Spinal cord (tissue), 9 donors: ENCODE measurements at regions not wholly inside any gene's neighbourhood (a gene's known extent, or its start where the extent isn't known, plus 50 kb on each side); places are given as distances from the start of the nearest gene placed in this dataset.

Experiments used
- DNase-seq, 6 donors: peaks; one replicate each; pipeline versions ENCODE4 v3.0.0 to v3.0.0-alpha.2; 2013 to 2015; ENCODE audit warnings: low spot score in 6 of 6, low read depth in 4 of 6
- H3K27ac ChIP-seq: one replicate; pipeline ENCODE4 v1.5.1; 2013; ENCODE audit warnings: low read depth, low read length, control low read depth
- H3K27me3 ChIP-seq: one replicate; pipeline ENCODE4 v1.6.1; 2013; ENCODE audit warnings: low read length; ENCODE audit not compliant: control insufficient read depth, insufficient read depth
- H3K36me3 ChIP-seq: one replicate; pipeline ENCODE4 v1.6.1; 2013; ENCODE audit warnings: low read length; ENCODE audit not compliant: control insufficient read depth, insufficient read depth
- H3K4me1 ChIP-seq: one replicate; pipeline ENCODE4 v1.6.1; 2013; ENCODE audit warnings: low read length; ENCODE audit not compliant: control insufficient read depth, insufficient read depth
- H3K4me3 ChIP-seq: one replicate; pipeline ENCODE4 v1.5.1; 2013; ENCODE audit warnings: low read depth, low read length, control low read depth
- H3K9me3 ChIP-seq: one replicate; pipeline ENCODE4 v1.6.1; 2013; ENCODE audit warnings: low read length; ENCODE audit not compliant: control insufficient read depth, insufficient read depth
- WGBS: methylation state at CpG from one replicate; pipeline ENCODE4 v1.1.5; 2013; ENCODE audit warnings: missing lambda C conversion rate; ENCODE audit not compliant: insufficient coverage; 5-methylcytosine and 5-hydroxymethylcytosine counted together
- donor health status: healthy.

DNA sequence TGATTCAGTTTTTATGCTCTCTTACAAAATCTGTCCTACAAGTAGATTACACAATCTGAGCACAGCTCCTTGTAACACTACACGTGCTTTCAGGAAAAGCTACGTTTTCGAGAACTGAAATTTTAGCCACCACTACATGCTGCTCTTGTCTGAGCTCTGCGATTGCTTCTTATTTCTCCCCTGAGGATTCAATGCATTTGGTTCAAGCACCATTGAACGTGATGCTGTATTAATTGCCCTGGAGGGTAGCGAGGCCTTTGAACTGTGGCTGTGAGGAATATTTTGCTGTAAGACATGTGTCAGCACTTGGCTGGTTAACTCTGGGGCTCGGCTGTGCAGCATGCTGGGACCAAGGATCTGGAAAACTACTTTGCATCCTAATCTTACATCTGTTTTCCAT is 405.8 kb downstream of the EPHA4 start:
- WGBS: 78% methylated on average over 4 of the region's 7 CpGs
- Histone ChIP-seq H3K9me3 (no peaks in the 10 kb centered on the region), H3K27ac (no peak overlapping the region), H3K4me3 (no peak overlapping the region), H3K36me3 (no peaks in the 10 kb centered on the region), H3K4me1 (no peaks in the 10 kb centered on the region), H3K27me3 (no peaks in the 10 kb centered on the region)
- DNase-seq: peak in 3 of 6 donors; percentile 4 to 91 (median 45)

DNA sequence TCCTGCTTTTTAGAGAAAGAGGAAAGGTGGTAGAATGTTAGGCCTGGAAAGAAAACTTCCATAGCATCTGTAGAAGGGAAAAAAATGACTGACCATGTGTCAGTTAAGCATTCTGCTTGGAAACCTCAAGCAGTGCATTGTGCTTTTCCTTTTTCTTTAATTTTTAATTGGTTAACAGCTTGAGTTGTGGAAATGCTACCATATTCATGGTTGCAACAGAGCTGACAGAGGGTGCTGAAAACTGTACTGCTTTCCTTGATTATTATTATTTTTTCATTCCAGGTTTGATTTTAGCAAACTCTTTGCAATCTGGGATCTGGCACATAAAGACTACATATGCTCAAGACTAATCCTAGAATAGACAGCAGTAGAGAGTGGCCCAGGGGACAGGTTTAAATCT is 404.5 kb downstream of the EPHA4 start:
- no peaks in the 10 kb centered on the region for H3K27me3 ChIP-seq
- no peaks in the 10 kb centered on the region for H3K36me3 ChIP-seq
- no peaks in the 10 kb centered on the region for H3K4me1 ChIP-seq
- no peak overlapping the region for H3K4me3 ChIP-seq
- no peak overlapping the region for H3K27ac ChIP-seq
- H3K9me3 ChIP-seq: no peaks in the 10 kb centered on the region
- peak in 1 of 6 donors; percentile 61 for DNase-seq

DNA sequence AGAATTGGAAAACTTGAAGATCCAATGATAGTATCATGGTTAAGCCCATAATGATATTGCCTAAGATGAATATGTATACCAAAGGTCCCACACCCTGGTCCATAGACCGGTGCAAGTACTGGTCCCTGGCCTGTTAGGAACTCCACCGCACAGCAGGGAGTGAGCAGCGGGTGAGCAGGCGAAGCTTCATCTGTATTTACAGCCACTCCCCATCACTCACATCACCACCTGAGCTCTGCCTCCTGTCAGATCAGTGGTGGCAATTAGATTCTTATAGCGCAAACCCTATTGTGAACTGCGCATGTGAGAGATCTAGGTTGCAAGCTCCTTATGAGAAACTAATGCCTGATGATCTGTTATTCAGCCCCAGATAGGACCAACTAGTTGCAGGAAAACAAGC is 402.4 kb downstream of the EPHA4 start:
- no peaks in the 10 kb centered on the region for H3K9me3 ChIP-seq
- no peak overlapping the region for H3K27ac ChIP-seq
- no peaks in the 10 kb centered on the region for H3K4me1 ChIP-seq
- H3K36me3 ChIP-seq: no peaks in the 10 kb centered on the region
- no peak overlapping the region for H3K4me3 ChIP-seq
- 97% methylated on average over 5 of the region's 6 CpGs for WGBS
- no peak for DNase-seq
- no peaks in the 10 kb centered on the region for H3K27me3 ChIP-seq

DNA sequence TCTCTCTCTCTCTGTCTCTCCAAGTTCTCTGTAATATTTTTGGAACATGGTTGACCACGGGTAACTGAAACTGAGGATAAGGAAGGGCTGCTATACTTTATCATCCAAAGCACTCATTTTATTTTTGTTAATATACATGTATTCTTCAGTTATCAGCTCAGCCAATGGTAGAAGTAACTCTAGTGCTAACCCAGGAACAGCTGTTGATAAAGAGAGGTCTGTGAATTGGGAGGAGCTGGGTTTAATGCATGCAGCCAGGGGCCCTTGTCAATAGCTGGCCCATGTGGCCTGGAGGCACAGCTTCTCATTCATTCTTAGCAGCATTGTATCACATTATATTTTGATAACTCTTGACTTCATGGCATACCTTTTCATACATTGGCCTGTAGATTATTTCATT is 401.6 kb downstream of the EPHA4 start:
- Histone ChIP-seq H3K27ac (no peak overlapping the region), H3K36me3 (no peaks in the 10 kb centered on the region), H3K4me3 (no peak overlapping the region), H3K4me1 (no peaks in the 10 kb centered on the region), H3K9me3 (no peaks in the 10 kb centered on the region), H3K27me3 (no peaks in the 10 kb centered on the region)
- WGBS: no CpG with 5 or more reads among the region's 1 CpG
- no peak for DNase-seq

DNA sequence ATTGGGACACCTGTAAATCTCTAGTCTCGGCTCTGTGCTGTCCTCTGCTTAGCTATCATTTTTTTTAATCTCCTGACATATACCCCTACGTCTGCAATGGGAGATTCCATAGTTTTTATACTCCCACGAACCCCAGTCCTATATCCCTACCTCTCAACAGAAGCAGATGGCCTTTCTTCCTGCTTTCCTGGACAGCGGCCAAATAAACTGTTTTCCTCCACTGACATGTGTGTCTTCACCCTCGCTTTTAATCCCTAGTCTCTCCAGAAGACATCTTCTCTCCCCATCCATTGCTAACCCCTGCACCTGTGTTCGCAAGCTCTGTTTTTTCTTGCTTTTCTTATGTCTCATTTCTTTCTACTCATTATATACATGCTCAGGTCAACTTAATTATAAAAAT is 395.4 kb downstream of the EPHA4 start:
- DNase-seq: peak in 1 of 6 donors; percentile 13
- WGBS: 79% methylated on average over 5 of the region's 6 CpGs
- H3K4me1 ChIP-seq: no peaks in the 10 kb centered on the region
- no peaks in the 10 kb centered on the region for H3K36me3 ChIP-seq
- H3K27ac ChIP-seq: no peak overlapping the region
- no peaks in the 10 kb centered on the region for H3K9me3 ChIP-seq
- H3K4me3 ChIP-seq: no peak overlapping the region
- no peaks in the 10 kb centered on the region for H3K27me3 ChIP-seq

DNA sequence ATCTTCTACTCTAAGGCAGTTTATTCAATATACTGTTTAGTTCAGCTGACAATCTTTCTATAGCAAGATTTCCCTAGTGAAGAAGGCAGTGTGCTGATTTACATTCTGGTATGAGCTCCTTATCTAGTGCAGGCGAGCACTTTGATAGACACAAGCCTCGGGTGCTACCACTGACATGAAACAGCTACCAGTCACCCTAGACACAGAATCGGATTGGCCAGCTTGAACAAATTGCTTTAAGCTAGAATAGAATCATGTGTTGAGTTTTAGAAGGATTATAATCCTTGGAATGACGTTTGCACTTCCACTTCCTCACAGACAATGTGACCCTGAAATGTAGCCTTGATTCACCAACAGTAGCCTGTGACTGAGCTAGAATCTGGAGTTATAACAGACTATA is 394.0 kb downstream of the EPHA4 start:
- Histone ChIP-seq H3K4me3 (no peak overlapping the region), H3K27me3 (no peaks in the 10 kb centered on the region), H3K9me3 (no peaks in the 10 kb centered on the region), H3K4me1 (no peaks in the 10 kb centered on the region), H3K36me3 (no peaks in the 10 kb centered on the region), H3K27ac (no peak overlapping the region)
- no CpG with 5 or more reads among the region's 4 CpGs for WGBS
- DNase-seq: no peak

DNA sequence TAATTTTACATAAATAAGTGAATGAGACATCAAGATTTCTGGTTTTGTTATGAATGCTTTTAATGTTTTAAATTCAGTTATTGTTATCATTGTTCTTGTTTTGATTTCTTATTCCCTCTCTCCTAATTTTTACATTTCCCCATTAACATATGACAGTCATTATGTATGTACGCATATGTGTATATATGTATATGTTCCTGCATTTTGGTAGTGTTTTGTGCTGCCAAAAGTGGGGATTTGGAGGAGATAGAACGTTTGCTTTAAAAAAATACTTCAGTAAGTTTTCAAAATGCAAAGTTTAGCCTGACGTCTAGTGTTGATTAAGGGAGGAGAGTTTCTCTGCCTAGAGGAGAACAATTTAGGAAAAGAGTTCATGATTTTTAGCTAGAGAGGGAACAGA is 385.2 kb downstream of the EPHA4 start:
- no peaks in the 10 kb centered on the region for H3K27me3 ChIP-seq
- no peak overlapping the region for H3K27ac ChIP-seq
- no peaks in the 10 kb centered on the region for H3K4me1 ChIP-seq
- 69% methylated on average over 2 of the region's 3 CpGs for WGBS
- peak in 1 of 6 donors; percentile 7 for DNase-seq
- H3K4me3 ChIP-seq: no peak overlapping the region
- no peaks in the 10 kb centered on the region for H3K9me3 ChIP-seq
- H3K36me3 ChIP-seq: no peaks in the 10 kb centered on the region

DNA sequence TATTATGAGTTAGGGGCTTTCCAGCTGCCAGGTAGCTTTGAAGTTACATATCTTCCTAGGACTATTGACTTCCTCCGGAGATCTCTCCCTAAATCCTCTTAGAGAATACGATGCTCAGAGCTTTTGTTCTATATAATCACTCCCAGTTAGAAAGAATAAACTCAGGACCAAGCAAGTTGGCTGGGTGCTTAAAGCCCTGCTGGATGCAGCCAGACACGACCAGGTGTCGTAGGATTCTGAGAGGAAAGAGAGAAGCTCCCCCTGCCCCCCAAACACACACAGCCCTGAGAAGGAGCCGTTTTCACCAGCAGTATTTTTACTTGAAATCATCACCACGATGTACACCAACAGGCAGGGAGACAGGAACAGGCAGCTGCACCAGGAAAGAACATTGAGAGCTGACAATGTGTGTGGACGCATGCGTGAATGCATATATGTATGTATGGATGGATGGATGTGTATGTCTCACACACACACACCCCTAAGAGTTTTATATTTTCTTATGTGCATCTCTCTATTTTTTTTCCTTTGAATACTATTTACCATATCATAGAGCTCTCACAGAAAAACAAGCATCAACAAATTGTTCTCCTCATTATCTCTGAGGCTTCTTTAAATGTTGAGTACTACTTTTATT is 382.6 kb downstream of the EPHA4 start:
- H3K27me3 ChIP-seq: no peaks in the 10 kb centered on the region
- no CpG with 5 or more reads among the region's 8 CpGs for WGBS
- no peaks in the 10 kb centered on the region for H3K4me1 ChIP-seq
- H3K4me3 ChIP-seq: no peak overlapping the region
- DNase-seq: no peak
- H3K36me3 ChIP-seq: no peaks in the 10 kb centered on the region
- no peaks in the 10 kb centered on the region for H3K9me3 ChIP-seq
- H3K27ac ChIP-seq: no peak overlapping the region

DNA sequence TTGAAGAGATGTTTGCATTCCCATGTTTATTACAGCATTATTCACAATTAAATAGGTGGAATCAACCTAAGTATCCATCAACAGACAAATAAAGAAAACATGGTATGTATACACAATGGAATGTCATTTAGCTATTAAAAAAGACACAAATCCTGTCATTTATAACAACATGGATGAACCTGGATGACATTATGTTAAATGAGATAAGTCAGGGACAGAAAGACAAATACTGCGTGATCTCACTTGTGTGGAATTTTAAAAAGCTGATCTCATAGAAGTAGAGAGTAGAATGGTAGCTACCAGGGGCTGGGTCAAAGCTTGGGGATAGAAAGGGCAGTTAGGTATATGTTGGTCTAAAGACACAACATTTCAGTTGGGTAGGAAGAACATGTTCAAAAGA is 376.3 kb downstream of the EPHA4 start:
- Histone ChIP-seq H3K4me1 (no peaks in the 10 kb centered on the region), H3K27ac (no peak overlapping the region), H3K9me3 (no peaks in the 10 kb centered on the region), H3K36me3 (no peaks in the 10 kb centered on the region), H3K4me3 (no peak overlapping the region), H3K27me3 (no peaks in the 10 kb centered on the region)
- no peak for DNase-seq
- 100% methylated on average over 1 of the region's 1 CpG for WGBS

DNA sequence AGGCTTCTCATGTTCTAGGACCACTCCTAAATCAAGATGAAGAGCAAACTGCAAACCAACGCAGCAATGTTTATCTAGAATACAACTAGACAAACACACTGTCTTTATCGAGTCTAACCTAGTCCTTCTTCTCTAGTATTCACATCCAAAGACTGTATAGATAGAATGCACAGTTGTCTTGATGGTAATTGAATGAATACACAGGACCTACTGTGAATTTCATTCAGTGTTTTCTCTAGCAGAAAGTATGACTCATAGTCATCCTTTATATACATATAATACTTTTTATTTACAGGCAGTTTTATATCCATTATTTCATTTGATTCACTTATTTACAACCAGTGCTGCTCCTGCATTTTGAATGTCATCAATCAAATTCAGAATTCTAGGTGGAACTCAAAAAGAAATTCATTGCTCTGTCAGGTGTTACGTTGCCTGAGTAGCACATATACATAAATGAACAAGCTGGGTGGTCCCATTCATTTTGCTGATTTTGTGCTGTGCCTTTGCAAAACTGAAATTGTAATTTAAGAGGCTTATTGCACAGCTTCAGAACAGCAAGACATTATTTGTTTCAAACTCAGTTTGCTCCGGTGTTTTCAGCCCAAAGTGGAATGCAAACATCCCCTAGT is 374.8 kb downstream of the EPHA4 start:
- Histone ChIP-seq H3K27ac (no peak overlapping the region), H3K36me3 (no peaks in the 10 kb centered on the region), H3K4me3 (no peak overlapping the region), H3K9me3 (no peaks in the 10 kb centered on the region), H3K27me3 (no peaks in the 10 kb centered on the region), H3K4me1 (no peaks in the 10 kb centered on the region)
- DNase-seq: no peak
- WGBS: 43% methylated on average over 1 of the region's 4 CpGs
